ENCODE measurements at regions not wholly inside any gene's neighbourhood (a gene's known extent, or its start where the extent isn't known, plus 50 kb on each side); places are given as distances from the start of the nearest gene placed in this dataset.
"Not testable (repeated sequence)": the region's sequence is repeated elsewhere in the genome, so short reads cannot be mapped to it uniquely, and the experiment has no call there.

GRCh38 chr1:60640033-60640551, 442.3 kb upstream of the NFIA start:
- not testable (repeated sequence) for DNase-seq

GRCh38 chr1:60639287-60639686, 443.1 kb upstream of the NFIA start:
- no peak for DNase-seq

GRCh38 chr1:60637651-60638050, 444.7 kb upstream of the NFIA start:
- no peak for DNase-seq

GRCh38 chr1:60636946-60637345, 445.4 kb upstream of the NFIA start:
- DNase-seq = no peak

- DNase-seq = no peak
These were observed 448.3 kb upstream of the NFIA start for GRCh38 chr1:60634106-60634505.

- DNase-seq = no peak
These were observed 459.9 kb upstream of the NFIA start for GRCh38 chr1:60622486-60622885.

GRCh38 chr1:60621368-60621851, 461.0 kb upstream of the NFIA start:
- DNase-seq = no peak

GRCh38 chr1:60620087-60620486, 462.3 kb upstream of the NFIA start:
- no peak for DNase-seq

GRCh38 chr1:60619581-60619980, 462.8 kb upstream of the NFIA start:
- no peak for DNase-seq

- DNase-seq = no peak
These were observed 466.7 kb upstream of the NFIA start for GRCh38 chr1:60615666-60616065.

- no peak for DNase-seq
These were observed 469.6 kb upstream of the NFIA start for GRCh38 chr1:60612790-60613189.

- not testable (repeated sequence) for DNase-seq
These were observed 475.4 kb upstream of the NFIA start for GRCh38 chr1:60606921-60607320.

- DNase-seq = no peak
These were observed 481.8 kb upstream of the NFIA start for GRCh38 chr1:60600532-60600931.

GRCh38 chr1:60599574-60599973, 482.8 kb upstream of the NFIA start:
- no peak for DNase-seq

GRCh38 chr1:60598041-60598910, 484.1 kb upstream of the NFIA start:
- DNase-seq = no peak

- DNase-seq = no peak
These were observed 485.3 kb upstream of the NFIA start for GRCh38 chr1:60596791-60597750.

- DNase-seq = no peak
These were observed 490.8 kb upstream of the NFIA start for GRCh38 chr1:60591583-60591982.

- no peak for DNase-seq
These were observed 492.4 kb upstream of the NFIA start for GRCh38 chr1:60589916-60590315.

- no peak for DNase-seq
These were observed 493.2 kb upstream of the NFIA start for GRCh38 chr1:60589046-60589748.

- DNase-seq = no peak
These were observed 498.0 kb upstream of the NFIA start for GRCh38 chr1:60584371-60584770.

- DNase-seq = no peak
These were observed 498.7 kb upstream of the NFIA start for GRCh38 chr1:60583696-60584095.

GRCh38 chr1:60581455-60582220, 500.7 kb upstream of the NFIA start:
- DNase-seq = no peak

All from CD4-positive, alpha-beta T cell treated with Interleukin-1 beta for 1 hour (primary cell).